Thyroid gland (tissue), 4 donors: ENCODE measurements at regions not wholly inside any gene's neighbourhood (a gene's known extent, or its start where the extent isn't known, plus 50 kb on each side); places are given as distances from the start of the nearest gene placed in this dataset.

ENCODE experiments used
- POLR2A ChIP-seq, 2 donors: fragments of 450-650 bp; IDR thresholded peaks; one replicate each; pipeline ENCODE4 v1.6.1; 2017; ENCODE audit warnings: antibody characterized with exemption in 2 of 2, mild to moderate bottlenecking in 2 of 2, moderate library complexity in 1 of 2
- TF ChIP-seq, protein P1 (sequence below), 6 experiments: fragments of 200-600 bp in 3 of 6; fragments of 450-650 bp in 3 of 6; sonication (generic) in 3 of 6; IDR thresholded peaks; one replicate each; pipeline ENCODE4 v1.5.1; 2016 to 2019; ENCODE audit warnings: antibody characterized with exemption in 6 of 6, mild to moderate bottlenecking in 2 of 6, inconsistent platforms in 1 of 6, moderate library complexity in 1 of 6

DNA sequence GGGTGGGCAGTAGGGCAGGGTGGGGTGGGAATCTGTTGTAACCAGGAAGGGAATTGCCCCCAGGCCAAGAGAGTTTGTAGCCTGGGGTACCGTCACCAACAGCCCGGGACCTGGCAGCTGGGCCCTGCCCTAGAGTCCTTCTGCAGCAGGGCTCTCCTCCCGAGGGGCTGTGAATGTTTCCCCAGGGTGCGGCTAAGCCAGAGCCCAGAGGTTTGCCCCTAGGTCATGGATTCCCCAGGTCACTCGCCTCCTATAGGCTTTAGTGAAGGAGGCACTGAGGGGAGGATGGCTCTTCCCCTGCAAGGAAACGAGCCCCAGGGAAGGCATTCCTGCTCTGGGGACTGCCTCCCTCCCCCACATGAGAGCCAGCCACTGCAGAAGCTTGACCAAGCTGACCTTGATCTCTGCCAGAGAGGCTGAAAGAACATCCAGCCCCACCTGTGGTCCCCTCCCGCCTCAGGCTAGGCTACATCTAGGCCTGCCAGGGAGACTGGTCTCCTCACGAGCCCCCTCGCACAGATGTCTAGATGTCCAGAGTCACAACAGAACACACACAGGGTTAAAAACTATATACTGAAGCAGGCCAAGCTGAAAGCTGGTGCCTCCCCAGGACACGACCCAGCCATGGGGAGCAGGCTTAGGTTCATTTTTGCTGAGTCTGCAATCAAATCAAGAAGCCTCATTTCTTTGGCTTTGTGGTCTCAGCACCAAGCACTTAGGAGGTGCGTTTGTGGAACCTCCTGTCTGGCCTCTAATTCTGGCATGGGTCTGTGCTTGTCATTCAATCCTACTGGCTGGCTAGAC, 69.1 kb upstream of the TAMM41 start:
- no peak for TF ChIP-seq POLR2A (IDR thresholded peaks at IDR 0.05)
- TF ChIP-seq, protein P1, sequence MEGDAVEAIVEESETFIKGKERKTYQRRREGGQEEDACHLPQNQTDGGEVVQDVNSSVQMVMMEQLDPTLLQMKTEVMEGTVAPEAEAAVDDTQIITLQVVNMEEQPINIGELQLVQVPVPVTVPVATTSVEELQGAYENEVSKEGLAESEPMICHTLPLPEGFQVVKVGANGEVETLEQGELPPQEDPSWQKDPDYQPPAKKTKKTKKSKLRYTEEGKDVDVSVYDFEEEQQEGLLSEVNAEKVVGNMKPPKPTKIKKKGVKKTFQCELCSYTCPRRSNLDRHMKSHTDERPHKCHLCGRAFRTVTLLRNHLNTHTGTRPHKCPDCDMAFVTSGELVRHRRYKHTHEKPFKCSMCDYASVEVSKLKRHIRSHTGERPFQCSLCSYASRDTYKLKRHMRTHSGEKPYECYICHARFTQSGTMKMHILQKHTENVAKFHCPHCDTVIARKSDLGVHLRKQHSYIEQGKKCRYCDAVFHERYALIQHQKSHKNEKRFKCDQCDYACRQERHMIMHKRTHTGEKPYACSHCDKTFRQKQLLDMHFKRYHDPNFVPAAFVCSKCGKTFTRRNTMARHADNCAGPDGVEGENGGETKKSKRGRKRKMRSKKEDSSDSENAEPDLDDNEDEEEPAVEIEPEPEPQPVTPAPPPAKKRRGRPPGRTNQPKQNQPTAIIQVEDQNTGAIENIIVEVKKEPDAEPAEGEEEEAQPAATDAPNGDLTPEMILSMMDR (IDR thresholded peaks at IDR 0.05): no peak
